ENCODE measurements at regions not wholly inside any gene's neighbourhood (a gene's known extent, or its start where the extent isn't known, plus 50 kb on each side); places are given as distances from the start of the nearest gene placed in this dataset.

- Histone ChIP-seq H3K4me1 (ENCODE audit: control insufficient read depth in 2 of 3, insufficient read depth in 2 of 3, low read depth in 1 of 3, low read length in 3 of 3) (no peaks in the 10 kb centered on the region), H3K36me3 (ENCODE audit: control insufficient read depth in 2 of 3, insufficient read depth in 3 of 3, low read length in 3 of 3) (no peaks in the 10 kb centered on the region), H3K9ac (ENCODE audit: low read length in 3 of 3) (no peak overlapping the region), H3K9me3 (ENCODE audit: control insufficient read depth in 2 of 3, insufficient read depth in 1 of 3, low read length in 3 of 3) (no peaks in the 10 kb centered on the region), H3K27ac (ENCODE audit: low read depth in 2 of 2, low read length in 2 of 2) (no peak overlapping the region), H3K4me3 (ENCODE audit: low read length in 3 of 3) (no peak overlapping the region), H3K27me3 (ENCODE audit: control insufficient read depth, insufficient read depth, low read length) (no peaks in the 10 kb centered on the region)
- FAIRE-seq: no peak
- intact Hi-C loops (cut with DNase I): no loop called here
- DNase-seq: no peak
- TF ChIP-seq CTCF (IDR thresholded peaks at IDR 0.05; ENCODE audit: borderline replicate concordance, extremely low read depth, insufficient read depth): no peak
These were observed 400.8 kb upstream of the HSF2 start for GRCh38 chr6:121998631-121999030.

GRCh38 chr6:121999456-122000065 is 399.9 kb upstream of the HSF2 start:
- Histone ChIP-seq H3K27ac (ENCODE audit: low read depth in 2 of 2, low read length in 2 of 2) (no peak overlapping the region), H3K4me1 (ENCODE audit: control insufficient read depth in 2 of 3, insufficient read depth in 2 of 3, low read depth in 1 of 3, low read length in 3 of 3) (no peaks in the 10 kb centered on the region), H3K27me3 (ENCODE audit: control insufficient read depth, insufficient read depth, low read length) (no peaks in the 10 kb centered on the region), H3K4me3 (ENCODE audit: low read length in 3 of 3) (no peak overlapping the region), H3K9ac (ENCODE audit: low read length in 3 of 3) (no peak overlapping the region), H3K9me3 (ENCODE audit: control insufficient read depth in 2 of 3, insufficient read depth in 1 of 3, low read length in 3 of 3) (no peaks in the 10 kb centered on the region), H3K36me3 (ENCODE audit: control insufficient read depth in 2 of 3, insufficient read depth in 3 of 3, low read length in 3 of 3) (no peaks in the 10 kb centered on the region)
- no peak for TF ChIP-seq CTCF (IDR thresholded peaks at IDR 0.05; ENCODE audit: borderline replicate concordance, extremely low read depth, insufficient read depth)
- no peak for DNase-seq
- intact Hi-C loops (cut with DNase I): no loop called here
- no peak for FAIRE-seq

- Histone ChIP-seq H3K27ac (ENCODE audit: low read depth in 2 of 2, low read length in 2 of 2) (no peak overlapping the region), H3K9me3 (ENCODE audit: control insufficient read depth in 2 of 3, insufficient read depth in 1 of 3, low read length in 3 of 3) (no peaks in the 10 kb centered on the region), H3K36me3 (ENCODE audit: control insufficient read depth in 2 of 3, insufficient read depth in 3 of 3, low read length in 3 of 3) (no peaks in the 10 kb centered on the region), H3K4me1 (ENCODE audit: control insufficient read depth in 2 of 3, insufficient read depth in 2 of 3, low read depth in 1 of 3, low read length in 3 of 3) (no peaks in the 10 kb centered on the region), H3K9ac (ENCODE audit: low read length in 3 of 3) (no peak overlapping the region), H3K27me3 (ENCODE audit: control insufficient read depth, insufficient read depth, low read length) (no peaks in the 10 kb centered on the region), H3K4me3 (ENCODE audit: low read length in 3 of 3) (no peak overlapping the region)
- no peak for DNase-seq
- TF ChIP-seq CTCF (IDR thresholded peaks at IDR 0.05; ENCODE audit: borderline replicate concordance, extremely low read depth, insufficient read depth): no peak
- no peak for FAIRE-seq
- intact Hi-C loops (cut with DNase I): no loop called here
These were observed 393.8 kb upstream of the HSF2 start for GRCh38 chr6:122005661-122006060.

GRCh38 chr6:122007339-122007738 is 392.1 kb upstream of the HSF2 start:
- H3K4me3 ChIP-seq (ENCODE audit: low read length in 3 of 3): no peak overlapping the region
- H3K36me3 ChIP-seq (ENCODE audit: control insufficient read depth in 2 of 3, insufficient read depth in 3 of 3, low read length in 3 of 3): no peaks in the 10 kb centered on the region
- DNase-seq (no peak), FAIRE-seq (no peak)
- TF ChIP-seq CTCF (IDR thresholded peaks at IDR 0.05; ENCODE audit: borderline replicate concordance, extremely low read depth, insufficient read depth): no peak
- intact Hi-C loops (cut with DNase I): no loop called here
- H3K4me1 ChIP-seq (ENCODE audit: control insufficient read depth in 2 of 3, insufficient read depth in 2 of 3, low read depth in 1 of 3, low read length in 3 of 3): no peaks in the 10 kb centered on the region
- H3K9me3 ChIP-seq (ENCODE audit: control insufficient read depth in 2 of 3, insufficient read depth in 1 of 3, low read length in 3 of 3): no peaks in the 10 kb centered on the region
- no peak overlapping the region for H3K27ac ChIP-seq (ENCODE audit: low read depth in 2 of 2, low read length in 2 of 2)
- H3K27me3 ChIP-seq (ENCODE audit: control insufficient read depth, insufficient read depth, low read length): no peaks in the 10 kb centered on the region
- H3K9ac ChIP-seq (ENCODE audit: low read length in 3 of 3): no peak overlapping the region
